Stimulated activated CD8-positive, alpha-beta memory T cell treated with anti-CD3 and anti-CD28 coated beads, Interleukin-7, amount 100 ng/mL, for 1 hour (primary cell): ENCODE measurements at regions not wholly inside any gene's neighbourhood (a gene's known extent, or its start where the extent isn't known, plus 50 kb on each side); places are given as distances from the start of the nearest gene placed in this dataset.
"Not testable (repeated sequence)": the region's sequence is repeated elsewhere in the genome, so short reads cannot be mapped to it uniquely, and the experiment has no call there.

Source experiments
- DNase-seq, 2 donors: peaks; one replicate each; pipeline ENCODE4 v3.0.0-alpha.2; 2020; ENCODE audit warnings: low read depth in 2 of 2

DNA sequence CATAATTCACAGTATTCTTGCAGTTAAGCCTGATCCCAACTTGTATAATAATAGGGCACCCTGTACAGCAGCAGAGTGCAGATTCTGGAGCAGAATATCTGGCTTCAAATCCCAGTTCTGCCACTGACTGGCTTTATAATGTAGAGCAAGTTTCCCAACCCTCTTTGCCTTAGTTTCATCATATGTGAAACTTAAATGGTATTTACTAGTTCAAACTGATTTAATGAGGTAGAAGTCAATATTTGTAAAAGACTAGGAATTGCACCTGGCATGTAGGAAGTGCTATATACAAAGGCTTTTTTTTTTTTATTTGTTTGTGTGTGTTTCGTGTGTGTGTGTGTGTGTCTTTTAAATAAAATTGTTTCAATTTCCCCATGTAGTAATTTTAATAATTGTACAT, 125.9 kb downstream of the CCER1 start:
- DNase-seq: no peak

DNA sequence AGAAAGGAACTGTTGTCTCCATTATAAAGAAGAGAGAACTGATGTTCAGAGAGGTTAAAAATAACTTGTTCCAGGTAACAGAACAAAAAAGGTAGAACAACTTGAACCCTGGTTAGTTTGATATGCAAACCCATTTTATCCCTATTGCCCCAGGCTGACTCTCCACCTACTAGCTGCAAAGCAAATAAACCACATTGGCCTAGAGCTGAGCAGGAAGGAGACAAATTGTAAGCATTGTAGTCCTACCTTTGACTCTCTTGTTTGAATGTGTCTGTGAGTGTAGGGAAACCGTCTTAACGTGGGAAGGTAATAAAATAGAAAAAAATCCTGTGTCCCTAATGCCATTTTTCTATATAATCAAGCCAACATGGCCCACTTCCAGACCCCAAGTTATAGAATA, 126.4 kb downstream of the CCER1 start:
- no peak for DNase-seq

DNA sequence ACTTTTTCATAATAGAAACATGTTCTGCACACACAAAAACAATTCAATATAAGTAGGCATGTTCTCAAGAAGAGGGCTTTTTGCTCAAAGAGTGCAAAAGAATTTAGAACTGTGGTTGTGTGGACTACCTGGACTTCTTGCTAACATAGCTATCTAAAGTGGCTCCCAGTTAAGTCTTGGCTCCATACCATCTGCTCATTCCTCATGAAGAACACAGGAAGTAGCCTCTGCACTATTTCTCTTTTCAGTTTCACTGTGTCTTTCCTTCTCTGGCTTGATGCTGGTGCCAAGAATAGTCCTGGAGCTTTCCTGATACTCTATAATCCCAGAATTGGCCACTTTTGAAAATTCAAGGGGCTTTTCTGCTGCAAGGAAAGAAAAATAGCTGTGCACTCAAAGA, 127.4 kb downstream of the CCER1 start:
- DNase-seq: no peak

DNA sequence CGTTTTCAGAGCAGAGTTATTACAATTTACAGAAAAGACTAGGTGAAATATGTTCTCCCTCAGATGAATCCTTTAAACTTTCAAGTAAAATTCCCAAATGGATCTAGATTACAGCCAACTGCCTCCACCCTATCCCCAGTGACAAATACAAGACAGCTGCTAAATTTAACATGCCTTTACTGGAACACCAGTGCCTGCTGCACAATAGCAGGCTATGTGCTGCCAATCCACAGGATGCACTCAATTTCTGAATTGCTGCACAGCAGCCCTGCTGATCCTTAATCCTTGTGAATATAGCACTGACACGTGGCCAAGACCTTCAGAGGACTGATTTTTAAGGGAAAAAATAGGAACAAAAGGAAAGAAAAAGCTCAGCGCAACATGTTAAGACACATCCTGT, 128.9 kb downstream of the CCER1 start:
- no peak for DNase-seq

- no peak for DNase-seq
Measured at GRCh38 chr12:90823859-90824258, 131.1 kb downstream of the CCER1 start.

DNA sequence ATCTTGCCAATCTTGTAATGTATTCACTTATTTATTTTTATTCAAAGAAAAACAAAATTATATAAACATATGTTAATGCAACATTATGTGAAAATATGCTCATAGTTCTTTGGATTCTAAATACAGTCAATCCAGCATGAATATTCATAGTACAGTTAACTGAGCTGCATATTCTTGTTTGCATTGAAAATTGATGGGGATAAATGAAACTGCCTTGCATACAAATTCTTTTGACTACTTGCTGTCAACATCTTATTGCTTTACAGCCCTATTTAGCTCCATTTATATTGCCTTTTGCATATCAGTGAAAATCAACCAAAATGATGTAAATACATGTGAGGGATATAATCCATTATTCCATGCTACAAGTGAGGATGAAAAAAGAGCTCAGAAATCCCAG, 135.3 kb downstream of the CCER1 start:
- DNase-seq: no peak

- DNase-seq: no peak
Measured at GRCh38 chr12:90816353-90817089, 138.5 kb downstream of the CCER1 start.

- DNase-seq: no peak
Measured at GRCh38 chr12:90809940-90810339, 145.0 kb downstream of the CCER1 start.

DNA sequence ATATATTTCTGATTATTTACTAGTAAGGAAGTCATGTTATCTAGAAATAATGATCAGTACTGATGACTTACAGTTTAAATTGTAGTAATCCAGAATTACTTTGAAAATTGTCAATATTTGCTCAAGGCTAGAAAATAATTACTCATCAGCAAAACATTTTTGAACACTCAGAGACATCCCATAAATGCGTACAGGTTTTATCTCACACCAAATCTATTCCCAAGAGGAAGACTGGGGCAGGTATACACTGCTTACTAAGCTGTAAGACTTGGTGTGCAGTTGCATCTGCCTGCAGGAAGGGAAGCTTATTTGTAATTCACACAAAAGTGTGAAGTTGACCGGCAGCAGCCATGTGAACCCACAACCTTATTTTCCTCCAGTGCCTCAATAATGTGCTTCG, 146.4 kb downstream of the CCER1 start:
- no peak for DNase-seq

DNA sequence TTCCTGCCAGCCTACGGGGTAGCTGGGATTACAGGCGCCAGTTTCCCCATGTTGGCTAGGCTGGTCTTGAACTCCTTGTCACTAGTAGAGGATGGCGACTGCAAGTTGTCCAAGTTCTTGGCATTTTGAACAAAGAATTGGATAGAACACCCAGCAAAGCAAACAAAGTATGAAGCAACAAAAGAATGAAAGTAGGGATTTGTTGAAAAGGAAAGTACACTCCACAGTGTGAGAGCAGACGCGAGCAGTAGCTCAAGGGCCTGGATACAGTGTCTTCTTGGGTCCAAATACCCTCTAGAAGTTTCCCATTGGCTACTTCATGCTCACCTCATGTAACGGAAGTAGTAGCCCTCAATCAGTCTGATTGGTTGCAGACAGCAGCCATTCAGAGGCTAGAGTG, 152.2 kb downstream of the CCER1 start:
- DNase-seq: no peak

- DNase-seq: no peak
Measured at GRCh38 chr12:90801776-90802175, 153.2 kb downstream of the CCER1 start.

DNA sequence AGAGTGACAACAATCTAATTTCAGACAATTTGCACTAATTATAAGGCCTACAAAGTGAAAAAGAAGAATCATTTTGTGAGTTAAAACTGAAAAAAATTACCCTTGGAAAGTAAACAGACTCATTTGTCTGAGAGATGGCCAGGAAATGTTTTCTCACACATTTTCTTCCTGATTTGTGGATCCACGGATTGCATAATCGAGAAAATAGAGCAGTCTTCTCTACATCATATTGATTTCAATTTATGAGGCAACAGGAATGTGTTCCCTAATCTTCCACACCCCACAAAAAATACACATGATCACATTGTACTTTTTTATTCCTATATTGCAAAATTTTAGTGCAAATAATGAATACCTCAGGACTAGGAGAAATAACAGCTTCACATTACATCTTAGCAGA, 160.8 kb downstream of the CCER1 start:
- DNase-seq: no peak

GRCh38 chr12:90792718-90793117, 162.3 kb downstream of the CCER1 start:
- DNase-seq: not testable (repeated sequence)

DNA sequence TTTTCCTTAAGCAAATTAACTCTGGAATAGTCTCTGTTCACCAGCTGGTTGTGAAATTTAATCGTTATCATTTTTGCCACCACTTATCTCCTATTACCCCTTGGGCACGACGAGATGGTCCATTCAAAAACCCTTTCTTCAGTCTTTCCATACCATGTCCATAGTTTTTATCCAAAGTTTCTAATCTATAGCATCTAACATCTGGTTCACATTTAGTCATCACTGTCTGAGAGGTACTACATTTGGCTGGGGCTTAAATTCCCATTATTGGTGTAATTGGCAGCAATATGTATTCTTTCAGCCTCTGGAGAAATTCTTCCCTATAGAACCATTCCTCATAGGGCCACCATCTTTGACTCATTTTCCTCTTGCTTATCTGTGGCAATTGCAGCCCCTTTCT, 163.5 kb downstream of the CCER1 start:
- no peak for DNase-seq

GRCh38 chr12:90790747-90791146, 164.2 kb downstream of the CCER1 start:
- DNase-seq: no peak

DNA sequence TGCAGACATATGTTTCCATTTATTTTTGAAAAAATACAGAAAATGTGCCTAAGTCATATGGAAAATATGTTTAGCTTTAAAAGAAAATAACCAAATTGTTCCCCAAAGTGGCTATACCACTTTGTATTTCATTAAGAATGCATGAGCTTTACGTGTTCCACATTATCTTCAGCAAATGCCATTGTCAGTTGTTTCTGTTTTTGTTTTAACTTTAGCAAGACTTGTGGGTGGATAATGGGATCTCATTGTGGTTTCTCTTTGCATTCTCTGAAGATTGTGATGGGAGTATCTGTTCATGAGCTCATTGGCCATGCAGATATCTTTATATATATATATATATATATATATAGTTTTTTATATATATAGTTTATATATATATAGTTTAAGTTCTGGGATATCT, 181.5 kb downstream of the CCER1 start:
- no peak for DNase-seq

- DNase-seq: no peak
Measured at GRCh38 chr12:90770861-90771260, 184.1 kb downstream of the CCER1 start.

DNA sequence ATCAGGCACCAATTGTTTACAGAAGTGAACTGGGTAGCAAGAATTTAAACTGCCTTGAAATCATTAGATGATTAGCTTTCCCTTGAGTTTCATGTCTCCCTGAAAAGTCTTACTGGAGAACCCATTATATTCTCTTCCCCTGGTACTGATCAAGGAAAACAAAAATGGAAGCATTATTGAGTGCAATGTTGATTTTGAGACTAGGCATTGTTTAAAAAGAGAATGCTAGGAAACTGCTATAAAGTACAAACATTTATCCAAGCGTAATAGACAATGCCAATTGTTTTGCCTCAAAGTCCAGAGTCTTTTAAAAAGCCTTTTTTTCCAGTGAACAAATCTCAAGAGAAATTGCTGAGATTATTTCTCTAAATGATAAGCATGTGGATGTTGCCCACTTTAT, 197.0 kb downstream of the CCER1 start:
- no peak for DNase-seq

GRCh38 chr12:90745211-90745610, 209.8 kb downstream of the CCER1 start:
- no peak for DNase-seq

GRCh38 chr12:90741611-90742010, 213.4 kb downstream of the CCER1 start:
- no peak for DNase-seq

- DNase-seq: no peak
Measured at GRCh38 chr12:90729736-90730135, 225.2 kb downstream of the CCER1 start.

- no peak for DNase-seq
Measured at GRCh38 chr12:90712671-90713070, 242.3 kb downstream of the CCER1 start.

DNA sequence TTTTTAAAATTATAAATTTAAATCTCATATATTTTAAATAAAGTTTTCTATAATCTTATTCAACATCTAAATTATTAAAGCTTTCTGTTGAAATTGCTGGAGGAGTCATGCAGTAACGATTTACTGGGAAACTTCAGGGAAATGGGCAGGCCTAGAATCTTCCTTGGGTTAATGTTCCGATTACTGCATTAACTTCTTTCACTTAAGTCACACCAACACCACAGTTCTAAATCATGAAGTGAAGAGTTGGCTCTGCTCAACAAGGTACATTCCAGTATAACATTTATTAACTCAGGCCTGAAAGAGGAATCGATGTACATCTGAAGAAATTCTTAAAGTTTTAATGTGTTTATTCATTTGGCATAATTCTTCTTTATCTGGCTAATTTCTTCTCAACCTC, 244.3 kb downstream of the CCER1 start:
- no peak for DNase-seq

DNA sequence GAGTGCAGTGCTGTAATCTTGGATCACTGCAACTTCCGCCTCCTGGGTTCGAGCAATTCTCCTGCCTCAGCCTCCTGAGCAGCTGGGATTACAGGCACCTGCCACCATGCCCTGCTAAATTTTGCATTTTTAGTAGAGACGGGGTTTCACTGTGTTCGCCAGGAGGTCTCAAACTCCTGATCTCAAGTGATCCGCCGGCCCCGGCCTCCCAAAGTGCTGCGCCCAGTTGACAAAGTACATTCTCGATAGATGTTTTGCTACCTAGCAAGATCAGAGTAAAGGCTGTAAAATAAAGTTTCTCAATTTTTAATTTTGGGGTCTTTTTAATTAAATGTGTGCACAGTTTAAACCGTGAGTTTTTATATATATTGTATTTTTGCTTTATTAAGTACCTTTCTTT, 248.9 kb downstream of the CCER1 start:
- DNase-seq: no peak
